ENCODE measurements at regions not wholly inside any gene's neighbourhood (a gene's known extent, or its start where the extent isn't known, plus 50 kb on each side); places are given as distances from the start of the nearest gene placed in this dataset.
A peak's percentile ranks its signal among the peaks of the same experiment; 100 is the strongest.

DNA sequence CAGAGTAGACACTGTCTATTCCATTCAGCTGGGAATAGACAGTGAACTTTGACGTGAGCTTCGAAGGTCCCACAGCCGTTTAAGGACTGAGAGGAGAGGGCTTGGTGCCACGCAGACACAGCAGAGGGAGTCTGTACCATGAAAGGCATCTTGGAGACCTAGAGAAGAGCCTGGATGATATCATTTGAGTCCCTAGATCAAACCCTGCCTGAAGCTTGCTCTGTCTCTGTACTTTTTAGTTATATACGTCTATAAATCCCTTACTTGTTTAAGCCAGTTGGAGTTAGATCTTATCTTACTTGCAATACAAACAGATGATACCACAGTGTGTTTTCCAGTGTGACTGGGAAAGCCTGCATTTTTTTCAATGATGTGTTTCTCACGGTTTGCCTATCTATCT is 128.9 kb upstream of the RTL1 start:
- Histone ChIP-seq H3K4me3 (no peak overlapping the region), H3K27ac (ENCODE audit: low read depth in 1 of 2, low read length in 1 of 2) (no peak overlapping the region), H3K36me3 (ENCODE audit: control insufficient read depth in 4 of 4, insufficient read depth in 4 of 4, low read length in 4 of 4) (peaks cover 0 to 11% (median 5%) of the 10 kb centered on the region in 4 donors), H3K9me3 (ENCODE audit: control insufficient read depth in 4 of 4, insufficient read depth in 3 of 4, low read length in 3 of 4) (peaks cover 0 to 2% (median 0%) of the 10 kb centered on the region in 4 donors), H3K27me3 (ENCODE audit: control insufficient read depth in 3 of 3, insufficient read depth in 3 of 3, low read length in 2 of 3) (no peaks in the 10 kb centered on the region), H3K9ac (ENCODE audit: insufficient read depth in 1 of 2, low read length in 2 of 2) (no peak overlapping the region), H3K4me1 (ENCODE audit: control insufficient read depth in 5 of 5, insufficient read depth in 5 of 5, low read length in 5 of 5) (no peaks in the 10 kb centered on the region)
- no peak for ATAC-seq (ENCODE audit: insufficient read depth, low FRiP score)
- no peak for DNase-seq
- WGBS, 2 donors = 85 to 90% methylated on average over 6 of the region's 6 CpGs
- TF ChIP-seq, protein P1, sequence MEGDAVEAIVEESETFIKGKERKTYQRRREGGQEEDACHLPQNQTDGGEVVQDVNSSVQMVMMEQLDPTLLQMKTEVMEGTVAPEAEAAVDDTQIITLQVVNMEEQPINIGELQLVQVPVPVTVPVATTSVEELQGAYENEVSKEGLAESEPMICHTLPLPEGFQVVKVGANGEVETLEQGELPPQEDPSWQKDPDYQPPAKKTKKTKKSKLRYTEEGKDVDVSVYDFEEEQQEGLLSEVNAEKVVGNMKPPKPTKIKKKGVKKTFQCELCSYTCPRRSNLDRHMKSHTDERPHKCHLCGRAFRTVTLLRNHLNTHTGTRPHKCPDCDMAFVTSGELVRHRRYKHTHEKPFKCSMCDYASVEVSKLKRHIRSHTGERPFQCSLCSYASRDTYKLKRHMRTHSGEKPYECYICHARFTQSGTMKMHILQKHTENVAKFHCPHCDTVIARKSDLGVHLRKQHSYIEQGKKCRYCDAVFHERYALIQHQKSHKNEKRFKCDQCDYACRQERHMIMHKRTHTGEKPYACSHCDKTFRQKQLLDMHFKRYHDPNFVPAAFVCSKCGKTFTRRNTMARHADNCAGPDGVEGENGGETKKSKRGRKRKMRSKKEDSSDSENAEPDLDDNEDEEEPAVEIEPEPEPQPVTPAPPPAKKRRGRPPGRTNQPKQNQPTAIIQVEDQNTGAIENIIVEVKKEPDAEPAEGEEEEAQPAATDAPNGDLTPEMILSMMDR (IDR thresholded peaks at IDR 0.05; ENCODE audit: control extremely low read depth, extremely low read depth) = no peak

DNA sequence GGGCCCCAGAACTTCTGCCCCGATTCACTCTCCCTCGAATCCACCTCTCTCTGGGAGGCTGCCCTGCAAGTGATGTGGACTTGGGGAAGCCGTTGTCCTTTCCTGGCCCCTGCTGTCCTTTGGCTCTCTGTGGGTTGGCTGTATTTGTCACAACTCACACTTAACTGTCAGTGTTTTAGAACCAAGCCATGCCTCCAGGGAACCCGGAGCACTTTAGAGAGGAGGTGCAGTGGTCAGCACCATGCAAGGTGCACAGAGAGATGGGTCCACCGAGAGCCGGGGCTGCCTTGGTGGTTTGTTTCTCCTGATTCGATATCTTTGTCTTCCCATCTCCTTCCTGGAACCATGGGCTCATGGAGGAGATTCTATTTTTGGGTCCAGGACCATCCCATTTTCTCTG is 129.5 kb upstream of the RTL1 start:
- TF ChIP-seq, protein P1 (IDR thresholded peaks at IDR 0.05; ENCODE audit: control extremely low read depth, extremely low read depth) = no peak
- DNase-seq (no peak), ATAC-seq (ENCODE audit: insufficient read depth, low FRiP score) (no peak)
- WGBS, 2 donors = 88 to 93% methylated on average over 7 of the region's 7 CpGs
- Histone ChIP-seq H3K9me3 (ENCODE audit: control insufficient read depth in 4 of 4, insufficient read depth in 3 of 4, low read length in 3 of 4) (peaks cover 0 to 2% (median 0%) of the 10 kb centered on the region in 4 donors), H3K27me3 (ENCODE audit: control insufficient read depth in 3 of 3, insufficient read depth in 3 of 3, low read length in 2 of 3) (no peaks in the 10 kb centered on the region), H3K27ac (ENCODE audit: low read depth in 1 of 2, low read length in 1 of 2) (no peak overlapping the region), H3K36me3 (ENCODE audit: control insufficient read depth in 4 of 4, insufficient read depth in 4 of 4, low read length in 4 of 4) (peaks cover 0 to 16% (median 5%) of the 10 kb centered on the region in 4 donors), H3K4me3 (no peak overlapping the region), H3K4me1 (ENCODE audit: control insufficient read depth in 5 of 5, insufficient read depth in 5 of 5, low read length in 5 of 5) (no peaks in the 10 kb centered on the region), H3K9ac (ENCODE audit: insufficient read depth in 1 of 2, low read length in 2 of 2) (no peak overlapping the region)

DNA sequence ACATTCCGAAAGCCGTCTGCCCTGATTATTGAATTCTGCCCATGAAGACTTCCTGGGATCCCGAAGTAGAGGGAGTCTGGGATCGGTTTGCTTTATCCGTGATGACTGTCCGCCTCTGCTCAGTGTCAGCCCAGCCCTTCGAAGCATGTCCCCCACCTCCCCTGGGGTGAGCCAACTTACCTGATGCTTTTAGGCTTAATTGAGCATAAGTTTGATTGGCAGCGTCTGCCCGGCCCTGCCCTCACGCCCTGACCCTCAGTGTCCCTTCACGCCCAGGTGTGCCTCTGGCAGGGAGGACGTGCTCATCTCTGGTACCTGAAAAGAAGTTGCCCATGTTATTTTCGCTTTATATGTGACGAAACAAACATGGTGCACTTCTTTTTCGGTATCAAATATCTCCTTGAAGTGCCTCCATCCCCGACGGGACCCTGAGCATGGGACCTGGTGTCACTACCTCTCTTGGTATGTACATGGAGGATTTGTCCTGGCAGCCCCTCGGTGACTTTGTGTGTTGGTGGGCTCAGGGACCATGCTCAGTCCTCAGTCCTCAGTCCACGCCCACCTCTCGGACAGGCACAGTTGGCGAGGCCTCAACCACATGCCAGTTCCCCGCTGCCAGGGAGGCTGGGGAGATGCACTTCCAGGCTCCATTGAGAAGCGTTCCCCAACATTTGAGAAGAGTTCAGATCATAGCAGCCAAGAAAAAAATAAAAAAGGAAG is 130.1 kb upstream of the RTL1 start:
- no peak overlapping the region for H3K9ac ChIP-seq (ENCODE audit: insufficient read depth in 1 of 2, low read length in 2 of 2)
- TF ChIP-seq, protein P1 (IDR thresholded peaks at IDR 0.05; ENCODE audit: control extremely low read depth, extremely low read depth) = no peak
- no peak overlapping the region for H3K27ac ChIP-seq (ENCODE audit: low read depth in 1 of 2, low read length in 1 of 2)
- no peak for ATAC-seq (ENCODE audit: insufficient read depth, low FRiP score)
- WGBS, 2 donors = 89 to 93% methylated on average over 23 of the region's 23 CpGs
- no peaks in the 10 kb centered on the region for H3K27me3 ChIP-seq (ENCODE audit: control insufficient read depth in 3 of 3, insufficient read depth in 3 of 3, low read length in 2 of 3)
- peak in 1 of 3 donors; percentile 9 for DNase-seq
- peaks cover 0 to 16% (median 5%) of the 10 kb centered on the region in 4 donors for H3K36me3 ChIP-seq (ENCODE audit: control insufficient read depth in 4 of 4, insufficient read depth in 4 of 4, low read length in 4 of 4)
- H3K4me3 ChIP-seq = no peak overlapping the region
- peaks cover 0 to 2% (median 0%) of the 10 kb centered on the region in 4 donors for H3K9me3 ChIP-seq (ENCODE audit: control insufficient read depth in 4 of 4, insufficient read depth in 3 of 4, low read length in 3 of 4)
- no peaks in the 10 kb centered on the region for H3K4me1 ChIP-seq (ENCODE audit: control insufficient read depth in 5 of 5, insufficient read depth in 5 of 5, low read length in 5 of 5)
